T follicular helper cell (primary cell): ENCODE measurements at regions not wholly inside any gene's neighbourhood (a gene's known extent, or its start where the extent isn't known, plus 50 kb on each side); places are given as distances from the start of the nearest gene placed in this dataset.

Source experiments
- DNase-seq: peaks from one replicate; pipeline ENCODE4 v3.0.0-alpha.2; 2020; ENCODE audit warnings: low read depth

- no peak for DNase-seq
Measured at GRCh38 chr6:137780447-137781034, 86.5 kb upstream of the TNFAIP3 start.

- no peak for DNase-seq
Measured at GRCh38 chr6:137781639-137782038, 85.4 kb upstream of the TNFAIP3 start.

- DNase-seq = no peak
Measured at GRCh38 chr6:137782166-137783039, 84.7 kb upstream of the TNFAIP3 start.

- no peak for DNase-seq
Measured at GRCh38 chr6:137783710-137784109, 83.3 kb upstream of the TNFAIP3 start.

- no peak for DNase-seq
Measured at GRCh38 chr6:137784583-137784982, 82.5 kb upstream of the TNFAIP3 start.

GRCh38 chr6:137787016-137787415 is 80.0 kb upstream of the TNFAIP3 start:
- DNase-seq = no peak

GRCh38 chr6:137788248-137788647 is 78.8 kb upstream of the TNFAIP3 start:
- DNase-seq = no peak

GRCh38 chr6:137791281-137792159 is 75.5 kb upstream of the TNFAIP3 start:
- no peak for DNase-seq

- DNase-seq = no peak
Measured at GRCh38 chr6:137792160-137793033, 74.7 kb upstream of the TNFAIP3 start.

GRCh38 chr6:137793805-137794515 is 73.1 kb upstream of the TNFAIP3 start:
- DNase-seq = no peak

- DNase-seq = no peak
Measured at GRCh38 chr6:137794516-137795201, 72.4 kb upstream of the TNFAIP3 start.

GRCh38 chr6:137795501-137795900 is 71.6 kb upstream of the TNFAIP3 start:
- no peak for DNase-seq

GRCh38 chr6:137798261-137798660 is 68.8 kb upstream of the TNFAIP3 start:
- no peak for DNase-seq

- no peak for DNase-seq
Measured at GRCh38 chr6:137798846-137799245, 68.2 kb upstream of the TNFAIP3 start.

- peak; percentile 59 for DNase-seq
Measured at GRCh38 chr6:137799950-137800568, 67.0 kb upstream of the TNFAIP3 start.

GRCh38 chr6:137800762-137801161 is 66.3 kb upstream of the TNFAIP3 start:
- DNase-seq = no peak

GRCh38 chr6:137801352-137802114 is 65.5 kb upstream of the TNFAIP3 start:
- no peak for DNase-seq

- no peak for DNase-seq
Measured at GRCh38 chr6:137802408-137803182, 64.5 kb upstream of the TNFAIP3 start.
